ENCODE measurements at regions not wholly inside any gene's neighbourhood (a gene's known extent, or its start where the extent isn't known, plus 50 kb on each side); places are given as distances from the start of the nearest gene placed in this dataset.

- H2AK5ac ChIP-seq (ENCODE audit: low read depth, low read length), result no peak overlapping the region
- no peak overlapping the region for H3K4me3 ChIP-seq (ENCODE audit: extremely low read depth in 1 of 4, insufficient read depth in 2 of 4, low read depth in 3 of 4, low read length in 4 of 4)
- H2BK20ac ChIP-seq (ENCODE audit: low read length), result no peak overlapping the region
- peak overlapping the region; percentile 13 for H2BK120ac ChIP-seq (replicated peaks; ENCODE audit: low read depth, low read length)
- H3K79me2 ChIP-seq (ENCODE audit: control insufficient read depth in 1 of 2, insufficient read depth in 2 of 2, low read length in 2 of 2), result no peaks in the 10 kb centered on the region
- no peak overlapping the region for H3K4ac ChIP-seq (replicated peaks; ENCODE audit: insufficient read length, low read depth, low read length)
- DNase-seq (ENCODE audit: low read depth in 1 of 2, low spot score in 2 of 2), result no peak
- TF ChIP-seq SP2 (IDR thresholded peaks at IDR 0.05; ENCODE audit: low read length), result no peak
- POLR2A ChIA-PET (ENCODE audit: partially characterized antibody), result no interaction called here
- no peaks in the 10 kb centered on the region for H3K36me3 ChIP-seq (ENCODE audit: control insufficient read depth in 2 of 4, insufficient read depth in 4 of 4, low read length in 3 of 4)
- CTCF ChIA-PET (ENCODE audit: partially characterized antibody), result no interaction called here
- H2BK12ac ChIP-seq (ENCODE audit: low read depth, low read length), result no peak overlapping the region
- no peak overlapping the region for H3K18ac ChIP-seq (ENCODE audit: extremely low read depth, low read length)
- no peak overlapping the region for H3K14ac ChIP-seq (ENCODE audit: insufficient read length)
- H3K9ac ChIP-seq (replicated peaks in 1 of 4; ENCODE audit: extremely low read depth in 1 of 4, low read depth in 3 of 4, low read length in 3 of 4), result no peak overlapping the region
- no peak overlapping the region for H3K23ac ChIP-seq (ENCODE audit: insufficient read length)
- H3K4me1 ChIP-seq (replicated peaks in 1 of 4; ENCODE audit: control insufficient read depth in 3 of 4, insufficient read depth in 4 of 4, low read length in 3 of 4), result peaks cover 0 to 5% (median 0%) of the 10 kb centered on the region in 4 experiments; a peak in 1 of 7 replicates
- H2BK15ac ChIP-seq (ENCODE audit: low read length), result no peak overlapping the region
- H4K20me1 ChIP-seq (replicated peaks in 1 of 2; ENCODE audit: control insufficient read depth in 1 of 2, insufficient read depth in 2 of 2, low read length in 2 of 2), result no peaks in the 10 kb centered on the region
- H3K27me3 ChIP-seq (replicated peaks in 1 of 4; ENCODE audit: control insufficient read depth in 3 of 4, extremely low read depth in 1 of 4, insufficient read depth in 3 of 4, low read length in 3 of 4), result no peaks in the 10 kb centered on the region
- no peak overlapping the region for H3K27ac ChIP-seq (ENCODE audit: low read depth, low read length)
- no peak overlapping the region for H3K4me2 ChIP-seq (ENCODE audit: insufficient read depth in 1 of 2, low read depth in 2 of 2, low read length in 2 of 2)
- H3K79me1 ChIP-seq (ENCODE audit: low read depth, low read length), result no peaks in the 10 kb centered on the region
- no peak for FAIRE-seq
- no peaks in the 10 kb centered on the region for H3K23me2 ChIP-seq (ENCODE audit: low read depth, low read length)
- no peak overlapping the region for H4K8ac ChIP-seq (ENCODE audit: extremely low read depth, insufficient read depth, low read length)
- no peak overlapping the region for H4K91ac ChIP-seq (replicated peaks; ENCODE audit: insufficient read length, low read length)
- no peaks in the 10 kb centered on the region for H3K9me3 ChIP-seq (ENCODE audit: insufficient read depth in 2 of 2, low read depth in 1 of 2, low read length in 1 of 2)
- no peak overlapping the region for H2AFZ ChIP-seq (ENCODE audit: low read length)
- no peak overlapping the region for H4K5ac ChIP-seq (ENCODE audit: insufficient read length, low read depth, low read length)
- H2BK5ac ChIP-seq (ENCODE audit: low read depth, low read length), result no peak overlapping the region
- no peak overlapping the region for H3K56ac ChIP-seq (replicated peaks; ENCODE audit: insufficient read length, low read depth, low read length)
Measured at GRCh38 chr18:39730606-39731005, 2165.0 kb upstream of the CELF4 start.

Data from H1 (cell line).